NCI-H82 (cell line): ENCODE measurements at regions not wholly inside any gene's neighbourhood (a gene's known extent, or its start where the extent isn't known, plus 50 kb on each side); places are given as distances from the start of the nearest gene placed in this dataset.

Experiments used
- DNase-seq: peaks from one replicate; lab custom pipeline; 2025; lab: John Stamatoyannopoulos, UW

DNA sequence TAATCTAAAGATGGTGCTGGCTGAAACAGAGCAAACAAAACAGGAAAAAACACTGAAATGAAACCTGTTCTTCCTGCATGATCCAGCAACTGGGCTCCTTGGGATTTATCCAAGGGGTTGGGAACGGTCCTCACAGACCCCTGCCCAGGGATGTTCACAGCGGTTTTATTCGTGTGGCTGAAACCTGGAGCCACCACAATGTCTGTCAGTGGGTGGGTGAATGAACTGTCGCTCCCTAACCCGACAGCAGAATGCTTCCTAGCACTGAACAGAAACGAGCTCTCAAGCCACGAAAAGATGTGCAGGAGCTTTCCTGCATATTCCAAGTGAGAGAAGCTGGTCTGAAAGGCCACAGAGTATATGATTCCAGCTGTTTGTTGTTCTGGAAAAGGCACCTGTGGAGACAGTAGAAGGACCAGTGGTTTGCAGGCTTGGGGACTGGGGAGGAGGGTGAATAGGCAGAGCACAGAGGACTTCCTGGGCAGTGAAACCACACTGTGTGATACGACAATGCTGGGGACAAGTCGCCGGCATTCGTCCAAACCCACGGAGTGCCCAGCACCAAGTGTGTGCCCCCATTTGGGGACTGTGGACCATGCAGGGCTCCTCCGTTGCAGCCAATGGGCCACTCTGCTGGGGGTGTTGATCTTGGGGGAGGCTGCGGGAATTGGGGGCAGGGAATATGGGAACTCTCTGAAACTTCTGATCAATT lies 73.9 kb downstream of the TEX29 start:
- no peak for DNase-seq

DNA sequence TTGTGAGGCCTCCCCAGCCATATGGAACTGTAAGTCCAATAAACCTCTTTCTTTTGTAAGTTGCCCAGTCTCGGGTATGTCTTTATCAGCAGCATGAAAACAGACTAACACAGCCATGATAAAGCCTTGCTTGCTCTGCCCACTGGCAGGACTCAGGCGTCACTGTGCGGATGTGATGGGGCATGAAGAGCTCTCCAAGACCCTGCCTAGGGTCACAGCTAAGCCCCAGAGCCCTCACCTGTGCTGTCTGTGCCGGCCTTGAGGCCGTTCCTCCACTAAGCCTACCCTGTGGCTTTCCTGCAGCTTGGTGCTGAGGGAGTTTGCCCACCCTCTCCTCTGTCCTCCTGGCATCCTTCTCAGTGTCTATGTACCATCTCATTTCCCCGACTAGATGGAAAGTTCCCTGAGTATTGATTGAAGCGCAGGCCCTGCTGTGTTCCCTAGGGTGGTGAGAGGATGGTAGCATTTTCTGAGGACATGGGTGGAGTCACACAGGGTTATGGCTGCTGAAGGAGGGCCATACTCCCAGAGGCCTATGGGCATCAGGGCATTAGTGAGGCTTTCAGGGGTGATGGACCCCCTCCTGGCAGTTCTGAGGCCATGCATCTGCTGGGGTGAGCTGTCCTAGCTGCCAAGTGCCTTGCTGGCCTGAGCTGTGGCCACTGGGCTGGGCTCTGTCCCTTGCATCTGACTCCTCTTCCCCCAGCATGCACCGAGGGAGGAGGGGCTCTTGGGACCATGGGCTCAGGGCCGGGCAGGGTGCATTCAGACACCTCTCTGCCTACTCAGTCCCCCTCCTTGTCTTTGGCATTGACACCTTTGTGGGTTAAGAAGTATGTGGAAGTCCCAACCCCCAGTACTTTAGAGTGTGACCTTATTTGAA lies 75.3 kb downstream of the TEX29 start:
- DNase-seq, result no peak

DNA sequence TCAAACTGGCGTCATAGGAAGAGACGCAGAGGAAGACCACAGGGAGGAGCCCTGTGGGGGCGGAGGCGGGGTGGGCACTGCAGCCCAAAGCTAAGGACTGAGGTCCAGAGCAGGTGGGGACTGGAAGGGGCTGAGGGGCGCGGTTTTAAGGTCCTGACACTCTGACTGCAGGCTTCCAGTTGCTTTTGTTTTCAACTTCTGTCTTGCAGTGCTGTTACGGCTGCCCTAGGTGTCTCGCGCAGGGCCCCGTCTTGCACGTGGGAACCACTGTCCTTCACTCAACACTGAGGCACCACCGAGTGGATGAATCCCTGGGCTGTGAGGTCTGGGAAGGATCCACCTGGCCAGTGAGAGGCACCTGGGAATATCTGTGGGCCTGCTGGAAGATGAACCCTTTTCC lies 76.0 kb downstream of the TEX29 start:
- no peak for DNase-seq

DNA sequence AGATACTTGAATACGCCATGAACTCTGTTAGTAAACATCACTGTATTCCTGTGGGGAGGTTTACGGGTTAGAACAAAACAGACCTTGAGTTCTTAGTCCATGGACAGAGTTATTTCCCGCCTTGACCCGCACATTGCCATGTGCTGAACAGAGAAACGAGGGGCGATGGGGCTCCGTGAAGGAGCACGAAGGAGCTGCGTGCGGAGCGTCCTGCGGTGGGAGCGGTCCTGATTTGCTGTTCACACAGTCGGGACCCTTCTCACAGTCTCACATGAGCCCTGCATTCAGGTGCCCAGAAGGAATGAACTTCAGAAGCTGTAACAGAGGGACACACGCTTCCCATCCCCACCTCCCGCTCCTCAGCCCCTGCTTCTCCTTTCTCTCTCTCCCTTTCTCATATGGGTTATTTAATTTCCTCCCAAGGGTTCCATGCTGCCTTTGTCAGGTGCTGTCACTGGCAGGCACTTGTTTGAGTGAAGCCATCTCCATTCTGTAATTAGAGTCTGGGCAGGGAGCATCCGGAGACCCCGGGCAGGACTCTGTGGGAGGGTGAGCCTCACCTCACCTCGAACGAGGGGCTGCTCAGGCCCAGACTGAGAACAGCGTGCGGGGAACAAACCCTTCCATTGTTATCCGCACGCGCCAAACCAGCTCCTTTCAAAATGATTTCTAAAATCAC lies 76.9 kb downstream of the TEX29 start:
- no peak for DNase-seq

DNA sequence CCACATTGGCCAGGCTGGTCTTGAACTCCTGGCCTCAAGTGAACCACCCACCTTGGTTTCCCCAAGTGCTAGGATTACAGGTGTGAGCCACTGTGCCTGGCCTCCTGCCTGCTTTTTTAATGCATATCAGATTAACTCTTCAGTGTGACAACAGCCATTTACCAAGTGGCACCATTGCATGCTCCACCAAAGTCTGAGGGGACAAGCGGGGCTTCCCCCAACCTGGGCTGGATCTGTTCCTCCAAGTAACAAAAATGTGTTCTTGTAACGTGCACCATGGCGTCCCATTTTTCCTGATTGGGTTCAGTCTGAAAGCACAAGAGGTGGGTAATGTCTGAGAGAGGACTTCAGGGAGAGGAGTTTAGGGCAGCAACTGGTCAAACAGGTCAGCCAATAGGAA lies 77.8 kb downstream of the TEX29 start:
- no peak for DNase-seq

DNA sequence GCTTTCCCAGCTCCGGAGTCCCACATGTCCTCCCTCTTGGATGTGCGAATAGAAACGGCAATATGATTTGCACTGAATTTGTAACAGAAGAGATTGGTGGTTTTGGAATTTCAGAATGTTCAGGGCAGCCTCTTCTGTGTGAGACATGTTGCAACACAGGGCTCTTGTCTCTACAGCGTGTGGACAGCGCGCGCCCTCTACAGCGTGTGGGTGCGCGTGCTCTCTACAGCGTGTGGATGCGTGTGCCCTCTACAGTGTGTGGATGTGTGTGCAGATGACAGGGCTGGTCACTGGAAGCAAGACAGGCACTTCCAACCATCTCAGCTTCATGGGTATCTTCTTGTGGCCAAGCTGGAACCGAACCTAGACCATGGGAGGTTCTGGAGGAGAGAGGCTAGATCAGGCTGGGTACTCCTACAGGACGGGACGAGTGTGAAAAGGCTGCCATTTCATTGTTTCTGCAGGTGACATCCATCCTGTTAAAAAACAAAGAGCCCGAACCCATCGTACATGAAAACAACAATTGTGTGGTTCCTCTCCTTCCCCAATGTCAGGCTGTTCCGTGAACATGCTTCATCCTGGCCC lies 78.4 kb downstream of the TEX29 start:
- no peak for DNase-seq

DNA sequence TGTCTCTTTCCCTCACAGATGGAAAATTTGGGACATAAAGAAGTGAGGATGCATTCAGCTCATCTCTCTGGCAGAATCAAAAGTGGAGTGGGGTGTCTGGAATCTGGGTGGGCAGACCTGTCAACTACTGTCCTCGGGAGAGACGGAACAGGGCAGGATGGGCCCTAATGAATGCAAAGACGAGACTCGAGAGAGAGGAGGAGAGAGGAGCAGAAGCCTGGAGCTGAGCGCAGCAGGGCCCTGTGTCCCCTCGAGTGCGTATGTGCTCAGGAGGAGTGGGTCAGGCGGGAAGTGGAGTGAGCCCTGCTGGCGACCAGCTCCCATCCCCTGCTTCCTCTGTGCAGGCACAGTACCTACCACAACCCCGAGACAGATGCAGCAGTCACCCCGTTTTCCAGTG lies 78.9 kb downstream of the TEX29 start:
- DNase-seq, result no peak

DNA sequence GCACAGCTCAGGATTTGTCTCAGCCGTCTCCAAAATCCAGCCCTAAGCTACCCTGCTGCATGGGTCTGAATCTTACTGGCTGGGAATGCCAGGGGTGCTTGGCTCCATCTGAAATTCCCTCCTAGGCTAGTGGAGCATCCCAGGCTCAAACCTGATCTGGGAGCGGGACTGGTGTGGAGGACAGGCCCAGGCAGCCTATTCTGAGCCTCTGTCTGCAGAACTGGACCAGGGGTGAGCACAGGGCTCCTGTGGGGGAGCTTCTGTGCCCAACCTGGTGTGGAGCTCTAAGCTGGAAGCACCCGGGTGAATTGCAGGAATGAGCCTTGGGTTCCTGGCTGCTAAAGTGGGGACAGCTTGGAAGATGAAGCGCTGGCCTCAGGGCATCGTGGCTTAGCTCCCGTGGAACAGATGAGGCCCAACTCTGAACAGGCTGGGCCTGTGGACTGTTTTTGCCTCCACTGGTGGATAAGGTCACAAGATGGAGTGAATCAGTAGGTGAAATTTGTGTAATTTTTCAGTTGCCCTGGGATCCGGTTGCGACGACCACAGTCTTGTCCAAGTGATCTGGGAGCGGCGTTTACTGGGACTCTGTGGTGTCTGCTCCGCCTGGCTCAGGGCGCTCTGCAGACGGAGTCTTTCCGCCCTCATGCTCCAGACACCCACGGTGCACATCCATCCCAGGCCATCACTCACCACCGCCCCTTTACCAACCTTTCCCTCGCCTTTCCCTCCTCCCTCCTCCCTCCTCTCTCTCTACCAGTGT lies 79.5 kb downstream of the TEX29 start:
- no peak for DNase-seq

DNA sequence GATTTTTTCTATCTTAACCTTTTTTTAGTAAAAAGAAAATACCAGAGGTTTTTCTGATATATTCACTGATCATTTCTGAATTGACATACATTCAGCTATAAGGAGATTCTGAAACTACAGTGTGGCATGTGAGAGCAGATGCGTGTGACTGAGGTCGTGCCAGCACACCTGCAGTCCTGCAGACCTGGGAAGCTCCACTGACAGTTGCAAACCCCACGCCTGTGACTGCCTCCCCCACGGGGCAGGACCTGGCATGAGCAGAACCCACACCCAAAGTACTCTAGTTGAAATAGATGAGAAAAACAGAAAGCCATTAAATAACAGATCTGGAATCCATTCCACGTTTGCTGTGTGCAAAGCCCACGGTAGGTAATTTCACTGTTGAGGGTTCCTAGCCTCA lies 80.7 kb downstream of the TEX29 start:
- DNase-seq, result no peak

DNA sequence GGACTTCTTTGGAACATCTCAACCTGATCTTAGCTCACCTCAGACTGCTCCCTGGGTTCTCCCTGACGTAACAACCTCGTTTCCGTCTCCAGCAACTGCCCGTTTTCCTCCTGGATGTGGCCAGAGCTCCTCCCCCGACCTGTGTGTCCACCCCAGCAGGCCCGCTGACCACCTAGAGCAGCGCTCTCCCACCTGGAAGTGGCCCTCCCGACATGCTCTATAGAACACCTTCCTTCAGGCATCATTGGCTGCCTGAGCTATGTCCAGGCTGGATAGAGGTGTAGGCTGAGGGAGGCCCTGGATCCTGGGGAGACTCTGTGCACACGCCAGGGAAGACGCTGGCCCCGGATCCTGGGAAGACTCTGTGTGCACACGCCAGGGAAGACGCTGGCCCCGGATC lies 81.3 kb downstream of the TEX29 start:
- no peak for DNase-seq

DNA sequence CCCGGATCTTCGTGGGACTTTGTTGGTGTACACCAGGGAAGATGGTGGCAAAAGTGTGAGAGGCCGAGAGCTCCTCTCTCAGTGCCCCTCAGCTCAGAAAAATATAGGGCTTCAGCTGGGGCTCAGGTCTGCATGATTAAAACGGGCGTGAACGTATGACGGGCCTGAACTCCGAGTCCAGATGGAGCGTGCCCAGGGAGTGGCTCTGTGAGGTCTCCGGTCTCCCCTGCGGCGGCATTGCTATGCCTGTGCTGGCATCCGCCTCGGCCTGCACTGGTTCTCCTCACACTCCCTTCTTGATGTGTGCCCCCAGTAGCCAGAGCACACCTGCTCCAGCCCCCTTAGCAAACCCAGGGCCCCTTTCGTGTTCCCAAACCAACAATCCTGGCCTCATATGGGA lies 82.0 kb downstream of the TEX29 start:
- DNase-seq, result no peak

DNA sequence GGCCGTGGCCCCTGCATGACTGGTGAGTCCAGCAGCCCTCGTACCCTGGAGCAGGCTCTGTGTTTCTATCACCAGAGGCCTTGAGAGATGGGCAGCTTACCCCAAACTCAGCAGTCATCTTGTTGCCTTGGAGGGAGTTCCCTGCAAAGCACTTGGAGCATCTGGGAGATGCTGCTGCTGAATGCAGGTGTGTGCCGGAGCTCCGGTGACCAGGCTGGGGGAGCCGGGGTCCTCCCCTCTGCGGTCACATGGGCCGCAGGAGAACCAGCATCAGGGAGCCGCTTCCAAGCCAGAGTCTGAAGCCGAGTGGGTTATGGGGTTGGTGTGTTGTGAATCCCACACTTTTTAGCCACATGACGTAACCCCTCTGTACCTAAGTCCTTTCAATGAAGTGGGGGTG lies 82.8 kb downstream of the TEX29 start:
- no peak for DNase-seq

DNA sequence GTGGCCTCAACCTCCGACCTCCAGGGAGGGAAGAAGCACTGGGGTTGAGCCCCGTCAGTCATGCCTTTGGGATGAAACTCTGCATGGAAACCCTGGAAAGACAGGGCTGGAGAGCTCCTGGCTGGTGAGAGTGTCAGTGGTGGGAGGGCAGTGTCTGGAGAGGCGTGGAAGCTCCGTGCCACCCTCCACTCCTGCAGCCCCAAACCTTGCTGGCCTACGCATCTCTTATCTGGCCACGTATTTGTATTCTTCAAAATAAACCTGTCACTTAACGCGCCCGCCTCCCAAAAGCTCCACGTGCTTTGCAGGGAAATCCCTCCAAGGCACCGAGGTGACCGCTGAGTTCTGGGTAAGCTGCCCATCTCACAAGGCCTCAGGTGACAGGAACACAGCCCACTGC lies 84.3 kb downstream of the TEX29 start:
- DNase-seq, result no peak

DNA sequence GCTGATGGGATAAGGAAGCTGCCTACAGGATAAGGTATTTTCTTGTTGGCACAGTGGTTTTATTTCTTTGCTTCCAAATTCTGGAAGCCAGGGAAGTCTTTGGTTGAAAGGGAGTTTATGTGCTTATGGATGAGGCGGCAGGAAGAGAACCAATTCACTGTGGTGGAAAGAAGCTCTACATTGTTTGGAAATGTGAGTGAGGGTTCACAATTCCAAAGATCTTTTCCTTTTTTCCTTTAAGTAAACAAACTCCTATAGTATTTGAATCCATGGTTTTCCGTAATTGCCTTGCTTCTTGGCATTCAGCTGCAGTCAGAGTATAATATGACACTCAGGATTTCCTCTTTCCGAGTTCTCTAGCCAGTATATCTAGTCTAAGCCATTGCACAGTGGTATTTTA lies 86.2 kb downstream of the TEX29 start:
- DNase-seq, result no peak

DNA sequence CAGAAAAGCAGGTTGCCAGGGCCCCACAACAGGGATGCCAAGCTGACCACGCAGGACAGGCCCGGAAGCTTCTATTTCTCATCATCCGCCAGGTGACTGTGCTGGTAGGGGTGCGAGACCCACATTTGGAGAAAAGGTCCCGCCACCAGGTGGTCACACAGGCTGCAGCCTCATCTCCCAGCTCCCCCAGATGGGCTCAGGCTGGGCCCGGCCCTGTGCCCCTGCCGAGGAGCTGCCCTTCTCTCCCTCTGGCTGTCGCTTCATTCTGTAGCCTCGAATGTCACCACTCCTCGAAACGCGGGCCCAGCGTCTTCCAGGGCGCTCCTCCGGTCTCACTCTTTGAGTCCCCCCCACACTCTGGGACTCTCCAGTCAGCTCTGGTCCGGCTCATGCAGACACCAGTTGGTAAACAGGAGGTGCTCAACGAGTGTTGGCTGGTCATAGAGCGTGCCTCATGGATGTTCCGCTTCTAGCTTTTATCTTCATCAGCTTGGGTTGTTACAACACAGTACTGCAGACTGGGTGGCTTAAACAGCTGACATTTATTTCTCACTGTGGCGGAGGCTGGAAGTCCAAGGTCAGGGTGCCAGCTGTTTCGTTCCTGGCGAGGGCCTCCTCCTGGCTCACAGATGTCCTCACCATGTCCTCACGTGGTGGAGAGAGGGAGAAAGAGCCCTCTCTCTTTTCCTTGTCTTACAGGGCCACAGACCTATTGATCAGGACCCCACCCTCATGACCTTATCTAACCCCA lies 87.1 kb downstream of the TEX29 start:
- DNase-seq, result no peak

DNA sequence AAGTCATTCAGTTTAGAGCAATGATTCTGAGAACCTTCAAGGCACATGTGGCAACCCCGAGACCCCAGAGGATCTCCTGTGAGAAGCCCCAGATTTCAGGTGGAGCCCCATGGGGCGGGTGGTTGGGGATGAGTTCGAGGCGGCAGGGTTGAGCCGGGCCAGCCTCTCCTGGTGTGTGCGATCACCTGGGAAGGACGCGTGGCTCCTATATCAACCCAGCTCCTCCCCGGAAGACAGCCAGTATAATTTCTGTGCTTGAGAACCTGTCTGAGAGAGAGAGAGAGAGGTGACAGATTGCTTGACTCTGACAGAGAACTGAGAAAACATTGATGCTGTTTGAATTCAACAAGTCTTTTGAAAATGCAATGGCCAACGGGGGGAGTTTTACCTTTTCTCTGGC lies 89.0 kb downstream of the TEX29 start:
- no peak for DNase-seq

DNA sequence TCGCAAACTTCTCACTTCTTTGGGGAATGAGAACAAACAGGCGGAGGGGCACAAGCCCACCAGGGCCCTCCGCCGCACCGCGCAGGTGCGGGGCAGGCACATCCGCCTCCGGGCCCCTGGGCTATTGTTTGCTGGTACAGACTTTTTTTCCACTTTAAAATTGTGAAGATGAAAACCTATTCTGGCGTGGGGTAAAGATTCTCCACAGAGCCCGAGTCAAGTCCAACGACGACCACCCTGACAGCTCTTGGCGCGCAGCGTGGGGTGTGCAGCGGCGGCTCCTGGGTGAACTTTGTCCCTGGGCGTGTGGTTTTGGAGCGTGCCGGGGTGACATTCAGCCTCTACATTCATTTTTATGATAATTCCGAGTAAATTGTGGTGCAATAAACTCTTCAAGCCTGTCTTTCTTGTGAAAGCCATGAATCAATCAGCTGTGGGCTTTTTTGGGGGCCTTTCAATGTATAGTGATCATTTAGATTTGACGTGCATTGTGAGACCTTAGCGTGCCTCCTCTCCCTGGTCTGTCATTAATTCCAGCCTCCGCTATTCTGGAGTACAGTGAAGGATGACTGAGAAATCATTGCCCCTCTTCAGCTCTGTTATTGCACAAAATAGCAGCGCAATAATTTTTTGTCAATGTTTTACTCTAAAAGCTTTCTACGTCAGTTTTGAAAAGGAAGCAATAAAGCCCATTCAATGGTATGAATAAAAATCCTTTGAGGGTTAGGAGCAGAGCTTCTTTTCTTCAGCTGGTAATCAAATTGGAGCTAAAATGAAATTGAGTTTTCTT lies 90.0 kb downstream of the TEX29 start:
- no peak for DNase-seq

DNA sequence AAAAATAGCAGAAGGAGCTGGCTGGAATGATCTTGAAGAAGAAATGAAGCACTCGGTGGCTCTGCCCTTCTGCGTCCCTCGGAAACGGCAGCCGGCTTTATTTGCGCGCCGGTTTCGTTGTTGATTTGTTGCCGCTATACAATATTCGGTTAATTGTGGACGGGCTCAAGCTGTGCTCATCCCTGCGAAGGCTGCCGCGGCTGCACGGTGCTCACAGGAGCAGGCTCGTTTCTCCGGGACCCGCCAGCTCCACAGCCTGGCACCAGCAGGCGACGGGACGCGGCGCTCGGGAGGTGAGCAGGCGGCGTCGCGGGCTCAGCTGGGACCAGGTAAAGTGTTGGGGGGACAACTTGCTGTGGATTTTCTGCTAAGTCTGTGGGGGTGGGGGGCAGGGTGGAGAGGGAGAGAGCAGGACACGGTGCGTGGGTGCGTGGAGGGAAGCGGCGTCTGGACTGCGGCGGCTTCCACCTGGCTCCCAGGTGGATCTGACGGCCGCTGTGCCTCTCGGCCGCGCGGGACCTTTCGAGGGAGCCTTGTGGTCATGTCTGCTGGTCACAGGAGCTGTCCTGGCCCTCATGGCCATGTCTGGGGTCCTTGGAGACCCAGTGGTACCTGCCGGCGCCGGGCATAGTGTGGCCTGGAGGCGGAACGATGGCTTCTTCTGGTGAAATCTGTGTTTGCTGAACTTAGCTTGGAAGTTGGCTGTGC lies 90.9 kb downstream of the TEX29 start:
- DNase-seq, result no peak

DNA sequence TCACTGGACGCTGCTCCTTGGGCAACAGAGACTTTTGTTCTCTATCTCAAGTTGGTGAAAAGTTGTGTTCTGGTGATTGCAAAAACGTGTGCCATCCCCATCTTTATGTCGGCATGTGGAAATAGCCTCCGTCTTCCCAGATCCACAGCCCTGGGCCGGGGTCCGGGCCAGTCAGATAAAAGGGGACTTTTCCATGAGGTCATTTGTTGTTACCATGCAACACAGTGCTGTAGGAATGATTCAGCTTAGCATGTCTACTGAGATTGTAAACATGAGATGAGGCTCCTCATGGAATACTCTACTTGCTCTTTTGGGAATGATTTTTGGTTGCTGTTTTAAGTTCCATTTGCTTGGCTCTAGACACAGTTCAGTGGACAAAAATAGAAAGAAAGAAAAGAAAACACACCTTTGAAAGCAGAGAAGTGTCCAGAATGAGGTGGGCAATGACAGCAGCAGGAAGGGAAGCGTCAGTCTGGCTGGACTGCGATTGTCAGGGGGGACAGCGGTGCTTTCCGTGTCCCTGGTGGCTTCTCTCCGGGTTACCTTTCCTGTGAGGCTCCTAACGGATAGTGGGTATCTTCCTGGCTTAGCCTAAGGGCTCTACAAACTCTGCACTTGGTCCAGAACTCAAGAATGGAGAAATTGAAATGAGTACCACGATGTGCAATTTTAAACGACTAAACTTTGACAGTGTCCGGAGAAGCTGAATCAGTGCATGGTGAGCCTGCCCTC lies 91.6 kb downstream of the TEX29 start:
- no peak for DNase-seq
